Panc1 (cell line): ENCODE measurements at regions not wholly inside any gene's neighbourhood (a gene's known extent, or its start where the extent isn't known, plus 50 kb on each side); places are given as distances from the start of the nearest gene placed in this dataset.

Source experiments
- ATAC-seq: fragments of 200-7000 bp; cut with Tn5 transposase; 2 replicates; pipeline ENCODE4 v1.9.1; 2020; ENCODE audit warnings: mild to moderate bottlenecking, moderate library complexity
- BruUV-seq: library from RNA; stranded (reverse); fragments of 400-500 nt; replicated peaks from 2 replicates; lab custom pipeline; 2021; lab: Mats Ljungman, UMichigan
- CTCF ChIA-PET: fragments of 300-600 bp; sonication (Branson Sonifier 250); formaldehyde crosslinking; loops from one replicate; lab custom pipeline; 2022; ENCODE audit warnings: antibody characterized with exemption; lab: Charles Lee
- POLR2A ChIA-PET: fragments of 300-600 bp; sonication (Branson Sonifier 250); formaldehyde crosslinking; loops from one replicate; lab custom pipeline; 2022; ENCODE audit warnings: antibody characterized with exemption; lab: Charles Lee
- DNase-seq: peaks from one replicate; pipeline ENCODE4 v3.0.0-alpha.2; 2010; ENCODE audit warnings: low read depth, low spot score
- H3K27ac ChIP-seq: 2 replicates; pipeline ENCODE4 v1.5.1; 2011; ENCODE audit warnings: mild to moderate bottlenecking, low read length, inconsistent platforms
- H3K27me3 ChIP-seq: fragments of 200-500 bp; sonication (Bioruptor generic); 2 replicates; pipeline ENCODE4 v1.6.0; 2014; ENCODE audit warnings: low read length, inconsistent platforms; ENCODE audit not compliant: control insufficient read depth, insufficient read depth
- H3K36me3 ChIP-seq: fragments of 200-500 bp; sonication (Bioruptor generic); 2 replicates; pipeline ENCODE4 v1.5.1; 2014; ENCODE audit warnings: inconsistent platforms, mild to moderate bottlenecking, low read length, moderate library complexity; ENCODE audit not compliant: control insufficient read depth, insufficient read depth
- H3K4me1 ChIP-seq: 2 replicates; pipeline ENCODE4 v1.5.1; 2011; ENCODE audit warnings: inconsistent platforms, mild to moderate bottlenecking, low read length, moderate library complexity; ENCODE audit not compliant: control insufficient read depth, insufficient read depth
- H3K4me3 ChIP-seq, 2 experiments: 2 replicates each; pipeline ENCODE4 v1.5.1; 2011 to 2012; ENCODE audit warnings: low read depth in 2 of 2, low read length in 2 of 2, mild to moderate bottlenecking in 2 of 2, inconsistent platforms in 1 of 2, moderate library complexity in 1 of 2
- H3K9me3 ChIP-seq: fragments of 200-500 bp; sonication (Bioruptor generic); 2 replicates; pipeline ENCODE4 v1.5.1; 2014; ENCODE audit warnings: low read depth, mild to moderate bottlenecking, inconsistent platforms, low read length, moderate library complexity; ENCODE audit not compliant: control insufficient read depth, insufficient read depth
- CTCF ChIP-seq: fragments of 450-650 bp; IDR thresholded peaks from 2 replicates; pipeline ENCODE4 v1.5.1; 2017; ENCODE audit warnings: mild to moderate bottlenecking
- POLR2AphosphoS5 ChIP-seq: IDR thresholded peaks from 2 replicates; pipeline ENCODE4 v1.6.1; 2012; ENCODE audit warnings: mild to moderate bottlenecking, low read depth, low read length, moderate library complexity
- REST ChIP-seq, 2 experiments: IDR thresholded peaks; 2 replicates each; pipeline ENCODE4 v1.6.1; 2011 to 2012; ENCODE audit warnings: low read depth in 2 of 2, control low read depth in 1 of 2, low read length in 1 of 2, mild to moderate bottlenecking in 1 of 2, moderate library complexity in 1 of 2; ENCODE audit not compliant: insufficient read depth in 1 of 2
- SIN3A ChIP-seq: IDR thresholded peaks from 2 replicates; pipeline ENCODE4 v1.6.1; 2012; ENCODE audit warnings: low read depth, mild to moderate bottlenecking, low read length, moderate library complexity, borderline replicate concordance; ENCODE audit not compliant: insufficient read depth
- TCF7L2 ChIP-seq: IDR thresholded peaks from 2 replicates; pipeline ENCODE4 v1.6.1; 2011; ENCODE audit warnings: mild to moderate bottlenecking, low read depth, low read length, inconsistent platforms
- in situ Hi-C: cut with HindIII; loops from 2 replicates; pipeline ENCODE4 v1.10.0; 2016; ENCODE audit warnings: low sequenced_read_pairs, low pct_unique_long_range_greater_than_20kb
- intact Hi-C: fragments of 100-400 bp; cut with micrococcal nuclease; formaldehyde crosslinking; loops from one replicate; pipeline ENCODE4 v1.10.0; 2022; ENCODE audit not compliant: unreplicated experiment

- ATAC-seq (no peak), DNase-seq (no peak)
- ChIA-PET POLR2A (no interaction called here), CTCF (no interaction called here)
- no peak overlapping the region for H3K27ac ChIP-seq
- no peaks in the 10 kb centered on the region for H3K27me3 ChIP-seq
- H3K36me3 ChIP-seq = no peaks in the 10 kb centered on the region
- H3K4me1 ChIP-seq = no peaks in the 10 kb centered on the region
- no peak overlapping the region for H3K4me3 ChIP-seq
- TF ChIP-seq CTCF = no peak
- no TSS peak for BruUV-seq
- intact Hi-C loops = no loop called here
- H3K9me3 ChIP-seq = no peaks in the 10 kb centered on the region
- in situ Hi-C loops = no loop called here
Measured at GRCh38 chr4:175281894-175282293, 363.7 kb downstream of the ADAM29 start.

- no peak overlapping the region for H3K4me3 ChIP-seq
- POLR2A ChIA-PET = no interaction called here
- ATAC-seq = no peak
- intact Hi-C loops = no loop called here
- no peak for TF ChIP-seq POLR2AphosphoS5
- no peak for TF ChIP-seq SIN3A
- no peak for TF ChIP-seq REST (IDR thresholded peaks at IDR 0.05; ENCODE audit: insufficient read depth in 1 of 2, low read depth in 2 of 2, low read length in 1 of 2)
- TF ChIP-seq CTCF = no peak
- TF ChIP-seq TCF7L2 = no peak
- CTCF ChIA-PET = no interaction called here
- H3K36me3 ChIP-seq = no peaks in the 10 kb centered on the region
- in situ Hi-C loops = no loop called here
- no peak overlapping the region for H3K27ac ChIP-seq
- no peaks in the 10 kb centered on the region for H3K27me3 ChIP-seq
- no peaks in the 10 kb centered on the region for H3K9me3 ChIP-seq
- no peak for DNase-seq
- no peaks in the 10 kb centered on the region for H3K4me1 ChIP-seq
- BruUV-seq = no TSS peak
Measured at GRCh38 chr4:175282407-175282806, 364.2 kb downstream of the ADAM29 start.

- Histone ChIP-seq H3K4me3 (no peak overlapping the region), H3K27me3 (no peaks in the 10 kb centered on the region), H3K4me1 (no peaks in the 10 kb centered on the region), H3K9me3 (no peaks in the 10 kb centered on the region), H3K27ac (no peak overlapping the region), H3K36me3 (no peaks in the 10 kb centered on the region)
- no peak for TF ChIP-seq SIN3A
- TF ChIP-seq REST (IDR thresholded peaks at IDR 0.05; ENCODE audit: insufficient read depth in 1 of 2, low read depth in 2 of 2, low read length in 1 of 2) = no peak
- no peak for TF ChIP-seq CTCF
- TF ChIP-seq POLR2AphosphoS5 = no peak
- no peak for TF ChIP-seq TCF7L2
- CTCF ChIA-PET = no interaction called here
- in situ Hi-C loops (no loop called here), intact Hi-C loops (no loop called here)
- DNase-seq (no peak), ATAC-seq (no peak)
- BruUV-seq = no TSS peak
- POLR2A ChIA-PET = no interaction called here
Measured at GRCh38 chr4:175290401-175290800, 372.2 kb downstream of the ADAM29 start.
